ENCODE measurements at regions not wholly inside any gene's neighbourhood (a gene's known extent, or its start where the extent isn't known, plus 50 kb on each side); places are given as distances from the start of the nearest gene placed in this dataset.

DNA sequence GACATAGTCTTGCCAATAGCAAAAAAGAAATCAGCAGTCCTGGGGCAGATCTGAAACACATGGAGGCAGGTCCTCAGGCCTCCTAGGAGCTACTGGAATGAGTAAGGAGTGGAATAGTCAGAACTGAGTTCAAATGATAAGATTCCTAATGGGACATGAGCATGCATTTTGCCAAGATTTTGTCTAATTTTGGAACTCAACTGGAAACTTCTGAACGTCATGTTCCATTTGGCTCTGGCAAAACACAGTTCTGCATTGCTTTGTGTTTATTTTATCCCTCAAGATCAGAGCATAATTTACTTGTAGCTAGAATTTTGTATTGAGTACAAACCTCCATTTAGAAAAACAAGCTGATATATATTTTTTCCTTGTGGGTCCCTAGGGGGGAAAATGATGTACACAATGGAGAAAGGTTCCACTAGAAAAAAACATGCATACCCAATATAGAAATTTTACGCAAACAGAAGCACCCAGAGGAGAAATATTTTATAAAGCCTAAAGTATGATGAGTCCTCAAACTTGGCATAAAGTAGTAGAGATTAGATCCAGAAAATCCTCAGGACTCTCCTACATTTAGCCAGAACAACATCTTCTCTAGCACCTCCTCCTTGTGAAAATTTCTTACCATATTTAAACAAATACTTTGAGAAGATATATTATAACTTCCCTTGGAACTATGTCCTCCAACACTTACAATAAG lies 149.0 kb upstream of the SERP2 start:
- Histone ChIP-seq H3K9ac (ENCODE audit: control insufficient read depth, insufficient read depth, low read length) (no peak overlapping the region), H3K4me1 (ENCODE audit: control insufficient read depth, insufficient read depth, low read length) (no peaks in the 10 kb centered on the region), H3K4me2 (ENCODE audit: control insufficient read depth, insufficient read depth) (no peak overlapping the region), H2AFZ (ENCODE audit: control insufficient read depth, low read depth, low read length) (no peak overlapping the region), H3K27me3 (replicated peaks in 1 of 2; ENCODE audit: control insufficient read depth in 2 of 2, insufficient read depth in 2 of 2, low read length in 1 of 2) (peaks cover 0 to 8% of the 10 kb centered on the region in 2 experiments; a peak in 3 of 4 replicates), H3K36me3 (ENCODE audit: control insufficient read depth in 2 of 2, insufficient read depth in 2 of 2, low read length in 1 of 2) (no peaks in the 10 kb centered on the region), H3K4me3 (no peak overlapping the region), H3K27ac (ENCODE audit: control insufficient read depth, insufficient read depth) (no peak overlapping the region), H4K20me1 (ENCODE audit: control insufficient read depth, insufficient read depth) (no peaks in the 10 kb centered on the region), H3K9me3 (replicated peaks; ENCODE audit: control insufficient read depth, insufficient read depth, low read length) (no peaks in the 10 kb centered on the region), H3K79me2 (ENCODE audit: control insufficient read depth, insufficient read depth, low read length) (no peaks in the 10 kb centered on the region)
- no peak for DNase-seq (ENCODE audit: low read depth, low spot score)
- no peak for FAIRE-seq
- POLR2A ChIA-PET = no interaction called here
- in situ Hi-C loops (cut with MboI) (no loop called here), intact Hi-C loops (cut with micrococcal nuclease; ENCODE audit: unreplicated experiment) (no loop called here)
- BruUV-seq (replicated peaks) = no TSS peak
- RAD21 ChIA-PET (ENCODE audit: unreplicated experiment) = no interaction called here
- CTCF ChIA-PET = no interaction called here
- TF ChIP-seq FOXK2 (IDR thresholded peaks at IDR 0.05) (no peak), ETV6 (conservative IDR thresholded peaks at IDR 0.05 in 1 of 2, IDR thresholded peaks at IDR 0.05 in 1 of 2; ENCODE audit: borderline replicate concordance in 1 of 2, low read depth in 1 of 2) (no peak), NFYA (IDR thresholded peaks at IDR 0.05; ENCODE audit: borderline replicate concordance, low read depth, low read length) (no peak), PRDM15 (CRISPR knock-in tag; IDR thresholded peaks at IDR 0.05) (no peak), MTA3 (IDR thresholded peaks at IDR 0.05; ENCODE audit: borderline replicate concordance, low read length) (no peak), ESRRA (IDR thresholded peaks at IDR 0.05; ENCODE audit: low read length) (no peak), POLR2AphosphoS2 (IDR thresholded peaks at IDR 0.05; ENCODE audit: low read depth, low read length) (no peak), ZNF24 (IDR thresholded peaks at IDR 0.05) (no peak), GATAD2B (conservative IDR thresholded peaks at IDR 0.05; ENCODE audit: low read depth) (no peak), ATF7 (IDR thresholded peaks at IDR 0.05; ENCODE audit: low read depth) (no peak), MAX (IDR thresholded peaks at IDR 0.05; ENCODE audit: low read depth, low read length) (no peak)
- TF ChIP-seq, protein P1, sequence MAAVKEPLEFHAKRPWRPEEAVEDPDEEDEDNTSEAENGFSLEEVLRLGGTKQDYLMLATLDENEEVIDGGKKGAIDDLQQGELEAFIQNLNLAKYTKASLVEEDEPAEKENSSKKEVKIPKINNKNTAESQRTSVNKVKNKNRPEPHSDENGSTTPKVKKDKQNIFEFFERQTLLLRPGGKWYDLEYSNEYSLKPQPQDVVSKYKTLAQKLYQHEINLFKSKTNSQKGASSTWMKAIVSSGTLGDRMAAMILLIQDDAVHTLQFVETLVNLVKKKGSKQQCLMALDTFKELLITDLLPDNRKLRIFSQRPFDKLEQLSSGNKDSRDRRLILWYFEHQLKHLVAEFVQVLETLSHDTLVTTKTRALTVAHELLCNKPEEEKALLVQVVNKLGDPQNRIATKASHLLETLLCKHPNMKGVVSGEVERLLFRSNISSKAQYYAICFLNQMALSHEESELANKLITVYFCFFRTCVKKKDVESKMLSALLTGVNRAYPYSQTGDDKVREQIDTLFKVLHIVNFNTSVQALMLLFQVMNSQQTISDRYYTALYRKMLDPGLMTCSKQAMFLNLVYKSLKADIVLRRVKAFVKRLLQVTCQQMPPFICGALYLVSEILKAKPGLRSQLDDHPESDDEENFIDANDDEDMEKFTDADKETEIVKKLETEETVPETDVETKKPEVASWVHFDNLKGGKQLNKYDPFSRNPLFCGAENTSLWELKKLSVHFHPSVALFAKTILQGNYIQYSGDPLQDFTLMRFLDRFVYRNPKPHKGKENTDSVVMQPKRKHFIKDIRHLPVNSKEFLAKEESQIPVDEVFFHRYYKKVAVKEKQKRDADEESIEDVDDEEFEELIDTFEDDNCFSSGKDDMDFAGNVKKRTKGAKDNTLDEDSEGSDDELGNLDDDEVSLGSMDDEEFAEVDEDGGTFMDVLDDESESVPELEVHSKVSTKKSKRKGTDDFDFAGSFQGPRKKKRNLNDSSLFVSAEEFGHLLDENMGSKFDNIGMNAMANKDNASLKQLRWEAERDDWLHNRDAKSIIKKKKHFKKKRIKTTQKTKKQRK (IDR thresholded peaks at IDR 0.05; ENCODE audit: low read depth, low read length) = no peak
- no peak for ATAC-seq
- WGBS (ENCODE audit: insufficient coverage, insufficient replicate concordance, low lambda C conversion rate, missing lambda C conversion rate) = 14% methylated on average over 2 of the region's 2 CpGs
- SMC1A ChIA-PET (ENCODE audit: uncharacterized antibody, unreplicated experiment) = interaction anchor here (1.2 kb wide), 1 partner anchor 10 kb away, joined by 5 read pairs; no protein-coding TSS in a partner anchor

All from GM12878 (cell line).